BLaER1 (cell line): ENCODE measurements at regions not wholly inside any gene's neighbourhood (a gene's known extent, or its start where the extent isn't known, plus 50 kb on each side); places are given as distances from the start of the nearest gene placed in this dataset.

Experiments used
- H3K27ac ChIP-seq: shearing (Covaris generic); formaldehyde crosslinking; 2 replicates; pipeline ENCODE4 v1.8.1; 2022
- H3K27me3 ChIP-seq: shearing (Covaris generic); formaldehyde crosslinking; 2 replicates; pipeline ENCODE4 v1.8.1; 2022
- H3K36me3 ChIP-seq: shearing (Covaris generic); formaldehyde crosslinking; 2 replicates; pipeline ENCODE4 v1.8.1; 2022
- H3K4me1 ChIP-seq: shearing (Covaris generic); formaldehyde crosslinking; 2 replicates; pipeline ENCODE4 v1.8.1; 2022
- H3K4me2 ChIP-seq: shearing (Covaris generic); formaldehyde crosslinking; 2 replicates; pipeline ENCODE4 v1.8.1; 2022
- H3K4me3 ChIP-seq: shearing (Covaris generic); formaldehyde crosslinking; 2 replicates; pipeline ENCODE4 v1.8.1; 2022
- H3K9ac ChIP-seq: shearing (Covaris generic); formaldehyde crosslinking; 2 replicates; pipeline ENCODE4 v1.8.1; 2022
- H3K9me3 ChIP-seq: shearing (Covaris generic); formaldehyde crosslinking; 2 replicates; pipeline ENCODE4 v1.8.1; 2022
- H4K20me1 ChIP-seq: shearing (Covaris generic); formaldehyde crosslinking; 2 replicates; pipeline ENCODE4 v1.8.1; 2022
- Cebpa-rat ChIP-seq: shearing (Covaris generic); IDR thresholded peaks from 2 replicates; pipeline ENCODE4 v1.8.1; 2022

DNA sequence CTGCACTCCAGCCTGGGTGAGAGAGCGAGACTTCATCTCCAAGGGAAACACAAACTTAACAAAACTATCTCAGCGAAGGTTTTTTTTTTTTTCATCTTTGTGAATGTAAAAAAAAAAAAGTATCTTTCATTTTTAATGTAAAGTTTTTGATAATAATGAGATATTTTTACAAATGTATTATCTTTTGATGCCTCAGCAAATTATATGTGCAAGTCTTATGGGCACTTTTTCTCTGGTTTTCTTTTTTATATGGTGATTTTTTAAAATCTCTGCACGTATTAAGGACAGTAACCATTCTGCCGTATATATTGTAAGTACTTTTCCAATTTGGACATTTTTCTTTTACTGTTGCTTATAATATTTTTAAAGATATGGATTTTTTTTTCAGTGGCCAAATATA is 76.8 kb downstream of the MAFB start:
- Histone ChIP-seq H3K36me3 (no peaks in the 10 kb centered on the region), H3K4me1 (no peaks in the 10 kb centered on the region), H4K20me1 (no peaks in the 10 kb centered on the region), H3K4me3 (no peak overlapping the region), H3K27ac (no peak overlapping the region), H3K4me2 (no peak overlapping the region), H3K9ac (no peak overlapping the region), H3K9me3 (no peaks in the 10 kb centered on the region), H3K27me3 (no peaks in the 10 kb centered on the region)
- TF ChIP-seq Cebpa-rat: no peak

DNA sequence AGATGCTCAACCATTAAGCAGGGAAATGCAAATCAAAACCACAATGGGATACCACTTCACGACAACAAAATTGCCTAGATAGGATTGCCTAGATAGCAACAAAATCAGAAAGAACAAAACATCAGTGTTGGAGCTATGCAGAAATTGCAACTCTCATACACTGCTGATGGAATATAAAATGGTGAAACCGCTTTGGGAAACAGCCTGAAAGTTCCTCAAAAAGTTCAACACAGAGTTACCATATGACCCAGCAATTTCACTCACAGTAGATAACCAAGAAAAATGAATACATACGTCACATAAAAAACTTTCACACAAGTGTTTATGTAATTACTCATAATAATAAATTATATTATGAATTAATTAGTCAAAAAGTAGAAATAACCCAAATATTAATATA is 78.3 kb downstream of the MAFB start:
- no peak overlapping the region for H3K27ac ChIP-seq

GRCh38 chr20:40607927-40608326 is 81.1 kb downstream of the MAFB start:
- H3K9me3 ChIP-seq: no peaks in the 10 kb centered on the region
- no peaks in the 10 kb centered on the region for H3K4me1 ChIP-seq
- H3K9ac ChIP-seq: no peak overlapping the region
- H3K36me3 ChIP-seq: no peaks in the 10 kb centered on the region
- H3K4me3 ChIP-seq: no peak overlapping the region
- no peaks in the 10 kb centered on the region for H4K20me1 ChIP-seq
- no peak overlapping the region for H3K27ac ChIP-seq
- H3K4me2 ChIP-seq: no peak overlapping the region
- no peaks in the 10 kb centered on the region for H3K27me3 ChIP-seq
- no peak for TF ChIP-seq Cebpa-rat

More for the DNA sequence above, 78.3 kb downstream of the MAFB start:
- H4K20me1 ChIP-seq: no peaks in the 10 kb centered on the region
- no peaks in the 10 kb centered on the region for H3K36me3 ChIP-seq
- no peak overlapping the region for H3K4me2 ChIP-seq
- no peak for TF ChIP-seq Cebpa-rat
- no peaks in the 10 kb centered on the region for H3K27me3 ChIP-seq
- H3K4me3 ChIP-seq: no peak overlapping the region
- H3K9ac ChIP-seq: no peak overlapping the region
- H3K4me1 ChIP-seq: no peaks in the 10 kb centered on the region
- H3K9me3 ChIP-seq: no peaks in the 10 kb centered on the region

GRCh38 chr20:40606660-40607059 is 82.4 kb downstream of the MAFB start:
- Histone ChIP-seq H3K4me1 (no peaks in the 10 kb centered on the region), H3K36me3 (no peaks in the 10 kb centered on the region), H3K9ac (no peak overlapping the region), H4K20me1 (no peaks in the 10 kb centered on the region), H3K27ac (no peak overlapping the region), H3K27me3 (no peaks in the 10 kb centered on the region), H3K9me3 (no peaks in the 10 kb centered on the region), H3K4me3 (no peak overlapping the region), H3K4me2 (no peak overlapping the region)
- no peak for TF ChIP-seq Cebpa-rat

GRCh38 chr20:40606237-40606636 is 82.8 kb downstream of the MAFB start:
- no peak overlapping the region for H3K27ac ChIP-seq
- no peaks in the 10 kb centered on the region for H3K9me3 ChIP-seq
- no peak overlapping the region for H3K4me3 ChIP-seq
- TF ChIP-seq Cebpa-rat: no peak
- no peaks in the 10 kb centered on the region for H3K4me1 ChIP-seq
- H3K27me3 ChIP-seq: no peaks in the 10 kb centered on the region
- H4K20me1 ChIP-seq: no peaks in the 10 kb centered on the region
- no peaks in the 10 kb centered on the region for H3K36me3 ChIP-seq
- H3K9ac ChIP-seq: no peak overlapping the region
- H3K4me2 ChIP-seq: no peak overlapping the region

- Histone ChIP-seq H3K27ac (no peak overlapping the region), H3K4me1 (no peaks in the 10 kb centered on the region), H3K27me3 (no peaks in the 10 kb centered on the region), H3K9ac (no peak overlapping the region), H3K4me2 (no peak overlapping the region), H3K36me3 (no peaks in the 10 kb centered on the region), H3K9me3 (peaks cover under 1% of the 10 kb centered on the region; the same call in 1 of the 2 replicates), H3K4me3 (no peak overlapping the region), H4K20me1 (no peaks in the 10 kb centered on the region)
- no peak for TF ChIP-seq Cebpa-rat
Observed at GRCh38 chr20:40604416-40604815, 84.6 kb downstream of the MAFB start.

DNA sequence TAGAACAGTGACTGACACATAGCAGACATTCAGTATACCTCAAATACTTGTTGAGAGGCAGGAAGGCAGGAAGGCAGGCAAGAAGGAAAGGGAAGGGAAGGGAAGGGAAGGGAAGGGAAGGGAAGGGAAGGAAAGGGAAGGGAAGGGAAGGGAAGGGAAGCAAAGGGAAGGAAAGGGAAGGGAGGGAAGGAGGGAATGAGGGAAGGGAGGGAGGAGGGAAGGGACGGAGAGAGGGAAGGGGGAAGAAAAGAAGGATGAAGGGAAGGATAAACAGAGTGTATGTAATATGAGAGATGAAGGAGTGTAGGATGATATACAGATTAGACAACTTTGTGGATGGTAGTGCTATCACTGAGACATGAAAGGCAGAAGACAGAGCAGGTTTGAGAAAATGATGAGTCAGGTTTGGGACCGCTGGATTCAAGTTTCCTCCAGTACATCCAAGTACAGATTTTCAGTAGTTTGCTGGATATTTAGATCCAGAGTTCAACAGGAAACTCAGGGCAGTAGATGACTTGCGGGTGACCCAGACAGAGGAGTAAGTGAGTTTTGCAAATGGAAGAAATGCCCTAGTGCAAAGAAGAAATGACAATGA is 85.9 kb downstream of the MAFB start:
- no peaks in the 10 kb centered on the region for H3K27me3 ChIP-seq
- H3K4me3 ChIP-seq: no peak overlapping the region
- no peak overlapping the region for H3K27ac ChIP-seq
- H3K9me3 ChIP-seq: peaks cover 7% of the 10 kb centered on the region; the same call in 1 of the 2 replicates
- no peaks in the 10 kb centered on the region for H4K20me1 ChIP-seq
- TF ChIP-seq Cebpa-rat: no peak
- H3K9ac ChIP-seq: no peak overlapping the region
- H3K4me1 ChIP-seq: no peaks in the 10 kb centered on the region
- no peaks in the 10 kb centered on the region for H3K36me3 ChIP-seq
- H3K4me2 ChIP-seq: no peak overlapping the region

GRCh38 chr20:40602381-40602780 is 86.7 kb downstream of the MAFB start:
- TF ChIP-seq Cebpa-rat: no peak
- Histone ChIP-seq H3K27me3 (no peaks in the 10 kb centered on the region), H3K9me3 (peaks cover 7% of the 10 kb centered on the region; the same call in 1 of the 2 replicates), H4K20me1 (no peaks in the 10 kb centered on the region), H3K36me3 (no peaks in the 10 kb centered on the region), H3K4me2 (no peak overlapping the region), H3K4me3 (no peak overlapping the region), H3K4me1 (no peaks in the 10 kb centered on the region), H3K27ac (no peak overlapping the region), H3K9ac (no peak overlapping the region)

DNA sequence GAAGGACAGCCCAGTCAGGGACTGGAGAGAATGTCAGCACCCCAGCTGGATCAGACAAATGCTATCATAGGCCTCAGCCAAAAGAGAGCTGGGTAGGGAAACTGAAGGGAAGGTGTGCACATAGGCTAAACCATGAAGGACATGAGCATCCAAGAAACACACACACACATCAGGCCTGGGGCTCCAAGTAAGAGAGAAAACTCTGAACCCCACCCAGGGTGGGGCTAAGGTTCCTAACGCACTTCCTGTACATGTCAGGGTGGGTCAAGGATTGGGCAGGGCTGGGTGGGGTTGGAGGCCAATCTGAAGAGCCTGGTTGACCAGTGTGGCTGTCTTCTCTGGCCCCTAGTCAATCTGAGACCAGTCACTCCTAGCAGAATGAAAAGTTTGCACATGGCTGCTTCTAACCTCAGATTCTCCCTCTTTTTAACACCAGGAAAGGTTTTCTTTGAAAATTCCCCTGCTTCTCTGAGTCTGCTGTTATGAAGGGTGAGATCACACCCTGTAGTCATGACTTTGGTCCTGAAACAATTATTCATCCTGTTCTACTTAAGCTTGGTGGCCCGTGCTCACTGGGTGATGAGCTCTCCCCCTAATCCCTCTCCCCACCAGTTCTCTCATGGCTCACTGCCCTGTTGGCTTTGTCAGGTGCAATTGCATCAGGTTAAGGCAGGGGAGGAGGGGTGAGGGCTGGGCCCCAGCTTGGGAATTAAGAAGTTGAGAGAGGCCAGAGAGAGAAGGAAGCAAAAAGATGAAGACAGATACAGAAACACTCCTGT is 88.4 kb downstream of the MAFB start:
- Histone ChIP-seq H3K4me3 (no peak overlapping the region), H3K27ac (no peak overlapping the region), H3K9me3 (peaks cover 7% of the 10 kb centered on the region; the same call in 1 of the 2 replicates), H3K4me1 (no peaks in the 10 kb centered on the region), H3K36me3 (no peaks in the 10 kb centered on the region), H3K9ac (no peak overlapping the region), H4K20me1 (no peaks in the 10 kb centered on the region), H3K27me3 (no peaks in the 10 kb centered on the region), H3K4me2 (no peak overlapping the region)
- TF ChIP-seq Cebpa-rat: no peak

DNA sequence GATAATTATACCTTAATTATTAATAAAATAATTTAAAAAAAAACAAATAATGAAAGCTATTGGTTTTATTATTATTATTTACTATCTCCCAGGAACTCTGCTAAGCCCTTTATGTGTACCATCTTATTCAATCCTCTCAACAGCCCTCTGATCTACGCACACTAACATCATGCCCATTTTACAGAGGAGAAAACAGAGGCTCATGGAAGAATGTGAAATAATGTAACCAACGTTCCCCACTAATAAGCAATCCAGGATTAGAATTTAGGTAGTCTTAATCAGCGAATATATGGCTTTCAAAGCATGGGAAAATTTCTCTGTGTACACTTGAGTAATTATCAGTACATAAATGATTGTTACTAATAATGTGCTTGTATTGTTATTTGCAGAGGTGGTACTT is 89.0 kb downstream of the MAFB start:
- no peaks in the 10 kb centered on the region for H3K27me3 ChIP-seq

More for the DNA sequence above, 89.0 kb downstream of the MAFB start:
- H3K27ac ChIP-seq: no peak overlapping the region
- H3K36me3 ChIP-seq: no peaks in the 10 kb centered on the region
- no peaks in the 10 kb centered on the region for H4K20me1 ChIP-seq
- no peak overlapping the region for H3K4me2 ChIP-seq
- no peak overlapping the region for H3K4me3 ChIP-seq
- H3K9me3 ChIP-seq: peaks cover 7% of the 10 kb centered on the region; the same call in 1 of the 2 replicates
- no peak overlapping the region for H3K9ac ChIP-seq
- H3K4me1 ChIP-seq: no peaks in the 10 kb centered on the region
- no peak for TF ChIP-seq Cebpa-rat
